ENCODE measurements at regions not wholly inside any gene's neighbourhood (a gene's known extent, or its start where the extent isn't known, plus 50 kb on each side); places are given as distances from the start of the nearest gene placed in this dataset.

- no peak for ATAC-seq
- Mint-ChIP-seq H3K36me3 (ENCODE audit: insufficient read depth) (no peaks in the 10 kb centered on the region), H3K4me1 (ENCODE audit: low read depth) (no peaks in the 10 kb centered on the region), H3K27me3 (ENCODE audit: low read depth) (no peaks in the 10 kb centered on the region), H3K9me3 (peaks cover 16% of the 10 kb centered on the region), H3K4me3 (no peak overlapping the region)
- DNase-seq: no peak
Observed at GRCh38 chr18:71541643-71542042, 1002.5 kb downstream of the CBLN2 start.

- no peak overlapping the region for H3K4me3 Mint-ChIP-seq
- peaks cover 9% of the 10 kb centered on the region for H3K9me3 Mint-ChIP-seq
- DNase-seq: no peak
- no peaks in the 10 kb centered on the region for H3K36me3 Mint-ChIP-seq (ENCODE audit: insufficient read depth)
- H3K4me1 Mint-ChIP-seq (ENCODE audit: low read depth): no peaks in the 10 kb centered on the region
- H3K27me3 Mint-ChIP-seq (ENCODE audit: low read depth): no peaks in the 10 kb centered on the region
- ATAC-seq: no peak
Observed at GRCh38 chr18:71529703-71530303, 1014.3 kb downstream of the CBLN2 start.

- H3K4me1 Mint-ChIP-seq (ENCODE audit: low read depth): no peaks in the 10 kb centered on the region
- H3K36me3 Mint-ChIP-seq (ENCODE audit: insufficient read depth): no peaks in the 10 kb centered on the region
- ATAC-seq (no peak), DNase-seq (no peak)
- H3K9me3 Mint-ChIP-seq: peaks cover 4% of the 10 kb centered on the region
- no peak overlapping the region for H3K4me3 Mint-ChIP-seq
- no peaks in the 10 kb centered on the region for H3K27me3 Mint-ChIP-seq (ENCODE audit: low read depth)
Observed at GRCh38 chr18:71523483-71524435, 1020.4 kb downstream of the CBLN2 start.

- no peaks in the 10 kb centered on the region for H3K4me1 Mint-ChIP-seq (ENCODE audit: low read depth)
- no peak overlapping the region for H3K4me3 Mint-ChIP-seq
- no peak for DNase-seq
- peaks cover 14% of the 10 kb centered on the region for H3K9me3 Mint-ChIP-seq
- no peaks in the 10 kb centered on the region for H3K36me3 Mint-ChIP-seq (ENCODE audit: insufficient read depth)
- no peak for ATAC-seq
- no peaks in the 10 kb centered on the region for H3K27me3 Mint-ChIP-seq (ENCODE audit: low read depth)
Observed at GRCh38 chr18:71505526-71505925, 1038.6 kb downstream of the CBLN2 start.

GRCh38 chr18:71503222-71503621, 1040.9 kb downstream of the CBLN2 start:
- DNase-seq (no peak), ATAC-seq (no peak)
- Mint-ChIP-seq H3K4me1 (ENCODE audit: low read depth) (no peaks in the 10 kb centered on the region), H3K4me3 (no peak overlapping the region), H3K9me3 (peaks cover 8% of the 10 kb centered on the region), H3K36me3 (ENCODE audit: insufficient read depth) (no peaks in the 10 kb centered on the region), H3K27me3 (ENCODE audit: low read depth) (no peaks in the 10 kb centered on the region)

GRCh38 chr18:71485611-71486010, 1058.5 kb downstream of the CBLN2 start:
- no peaks in the 10 kb centered on the region for H3K4me1 Mint-ChIP-seq (ENCODE audit: low read depth)
- H3K9me3 Mint-ChIP-seq: peaks cover 5% of the 10 kb centered on the region
- H3K36me3 Mint-ChIP-seq (ENCODE audit: insufficient read depth): no peaks in the 10 kb centered on the region
- H3K4me3 Mint-ChIP-seq: no peak overlapping the region
- no peak for DNase-seq
- ATAC-seq: no peak
- H3K27me3 Mint-ChIP-seq (ENCODE audit: low read depth): no peaks in the 10 kb centered on the region

- Mint-ChIP-seq H3K4me1 (ENCODE audit: low read depth) (no peaks in the 10 kb centered on the region), H3K4me3 (no peak overlapping the region), H3K27me3 (ENCODE audit: low read depth) (no peaks in the 10 kb centered on the region)
Observed at GRCh38 chr18:71471963-71472725, 1072.0 kb downstream of the CBLN2 start.

GRCh38 chr18:71456206-71456605, 1087.9 kb downstream of the CBLN2 start:
- no peak overlapping the region for H3K4me3 Mint-ChIP-seq
- DNase-seq (no peak), ATAC-seq (no peak)
- no peaks in the 10 kb centered on the region for H3K27me3 Mint-ChIP-seq (ENCODE audit: low read depth)
- H3K4me1 Mint-ChIP-seq (ENCODE audit: low read depth): no peaks in the 10 kb centered on the region
- no peaks in the 10 kb centered on the region for H3K9me3 Mint-ChIP-seq
- H3K36me3 Mint-ChIP-seq (ENCODE audit: insufficient read depth): no peaks in the 10 kb centered on the region

More at GRCh38 chr18:71471963-71472725, 1072.0 kb downstream of the CBLN2 start:
- no peaks in the 10 kb centered on the region for H3K36me3 Mint-ChIP-seq (ENCODE audit: insufficient read depth)
- no peak for DNase-seq
- ATAC-seq: no peak
- H3K9me3 Mint-ChIP-seq: peaks cover 8% of the 10 kb centered on the region

GRCh38 chr18:71450257-71450656, 1093.9 kb downstream of the CBLN2 start:
- no peak overlapping the region for H3K4me3 Mint-ChIP-seq
- H3K4me1 Mint-ChIP-seq (ENCODE audit: low read depth): no peaks in the 10 kb centered on the region
- ATAC-seq (no peak), DNase-seq (no peak)
- no peaks in the 10 kb centered on the region for H3K27me3 Mint-ChIP-seq (ENCODE audit: low read depth)
- H3K9me3 Mint-ChIP-seq: peaks cover 3% of the 10 kb centered on the region
- H3K36me3 Mint-ChIP-seq (ENCODE audit: insufficient read depth): no peaks in the 10 kb centered on the region

- DNase-seq (no peak), ATAC-seq (no peak)
- H3K9me3 Mint-ChIP-seq: peaks cover 6% of the 10 kb centered on the region
- H3K36me3 Mint-ChIP-seq (ENCODE audit: insufficient read depth): no peaks in the 10 kb centered on the region
- H3K4me1 Mint-ChIP-seq (ENCODE audit: low read depth): no peaks in the 10 kb centered on the region
- no peak overlapping the region for H3K4me3 Mint-ChIP-seq
- H3K27me3 Mint-ChIP-seq (ENCODE audit: low read depth): no peaks in the 10 kb centered on the region
Observed at GRCh38 chr18:71443706-71444480, 1100.2 kb downstream of the CBLN2 start.

- no peaks in the 10 kb centered on the region for H3K36me3 Mint-ChIP-seq (ENCODE audit: insufficient read depth)
- ATAC-seq (no peak), DNase-seq (no peak)
- H3K27me3 Mint-ChIP-seq (ENCODE audit: low read depth): no peaks in the 10 kb centered on the region
- H3K4me1 Mint-ChIP-seq (ENCODE audit: low read depth): no peaks in the 10 kb centered on the region
- peaks cover 6% of the 10 kb centered on the region for H3K9me3 Mint-ChIP-seq
- no peak overlapping the region for H3K4me3 Mint-ChIP-seq
Observed at GRCh38 chr18:71442731-71443141, 1101.4 kb downstream of the CBLN2 start.

- peaks cover 3% of the 10 kb centered on the region for H3K9me3 Mint-ChIP-seq
- H3K27me3 Mint-ChIP-seq (ENCODE audit: low read depth): no peaks in the 10 kb centered on the region
- H3K36me3 Mint-ChIP-seq (ENCODE audit: insufficient read depth): no peaks in the 10 kb centered on the region
- ATAC-seq: no peak
- DNase-seq: no peak
- no peaks in the 10 kb centered on the region for H3K4me1 Mint-ChIP-seq (ENCODE audit: low read depth)
- no peak overlapping the region for H3K4me3 Mint-ChIP-seq
Observed at GRCh38 chr18:71441156-71441555, 1103.0 kb downstream of the CBLN2 start.

- no peak for DNase-seq
Observed at GRCh38 chr18:71437511-71437910, 1106.6 kb downstream of the CBLN2 start.

GRCh38 chr18:71433373-71433772, 1110.8 kb downstream of the CBLN2 start:
- no peaks in the 10 kb centered on the region for H3K36me3 Mint-ChIP-seq (ENCODE audit: insufficient read depth)
- no peaks in the 10 kb centered on the region for H3K27me3 Mint-ChIP-seq (ENCODE audit: low read depth)
- no peak overlapping the region for H3K4me3 Mint-ChIP-seq
- DNase-seq (no peak), ATAC-seq (no peak)
- no peaks in the 10 kb centered on the region for H3K4me1 Mint-ChIP-seq (ENCODE audit: low read depth)
- H3K9me3 Mint-ChIP-seq: no peaks in the 10 kb centered on the region

More at GRCh38 chr18:71437511-71437910, 1106.6 kb downstream of the CBLN2 start:
- ATAC-seq: no peak
- Mint-ChIP-seq H3K4me1 (ENCODE audit: low read depth) (no peaks in the 10 kb centered on the region), H3K4me3 (no peak overlapping the region), H3K9me3 (no peaks in the 10 kb centered on the region), H3K36me3 (ENCODE audit: insufficient read depth) (no peaks in the 10 kb centered on the region), H3K27me3 (ENCODE audit: low read depth) (no peaks in the 10 kb centered on the region)
